ACC112 (cell line): ENCODE measurements at regions not wholly inside any gene's neighbourhood (a gene's known extent, or its start where the extent isn't known, plus 50 kb on each side); places are given as distances from the start of the nearest gene placed in this dataset.

Source experiments
- H2AFZ ChIP-seq: fragments of 200-600 bp; sonication (generic); one replicate; pipeline ENCODE4 v1.6.0; 2017; ENCODE audit warnings: antibody characterized with exemption, low read length; ENCODE audit not compliant: unreplicated experiment
- H3K27ac ChIP-seq: fragments of 200-600 bp; sonication (generic); 2 replicates; pipeline ENCODE4 v1.5.1; 2014; ENCODE audit warnings: low read depth, mild to moderate bottlenecking, antibody characterized with exemption, low read length, moderate library complexity
- H3K27me3 ChIP-seq: fragments of 200-600 bp; sonication (generic); 2 replicates; pipeline ENCODE4 v1.6.1; 2014; ENCODE audit warnings: mild to moderate bottlenecking, antibody characterized with exemption, low read length, moderate library complexity, mixed read lengths; ENCODE audit not compliant: insufficient read depth
- H3K36me3 ChIP-seq: fragments of 200-600 bp; sonication (generic); 2 replicates; pipeline ENCODE4 v1.6.1; 2016; ENCODE audit warnings: mild to moderate bottlenecking, antibody characterized with exemption, low read length, moderate library complexity, mixed read lengths; ENCODE audit not compliant: insufficient read depth
- H3K4me1 ChIP-seq: fragments of 200-600 bp; sonication (generic); one replicate; pipeline ENCODE4 v1.6.1; 2016; ENCODE audit warnings: low read length, mixed read lengths; ENCODE audit not compliant: insufficient read depth, unreplicated experiment, control insufficient read depth
- H3K4me3 ChIP-seq: fragments of 200-600 bp; sonication (generic); 2 replicates; pipeline ENCODE4 v1.5.1; 2014; ENCODE audit warnings: mild to moderate bottlenecking, low read depth, low read length
- H3K79me2 ChIP-seq: fragments of 200-600 bp; sonication (generic); one replicate; pipeline ENCODE4 v1.6.0; 2016; ENCODE audit warnings: low read length; ENCODE audit not compliant: control insufficient read depth, unreplicated experiment, insufficient read depth

GRCh38 chr7:142557971-142558582 lies 191.2 kb upstream of the PRSS1 start:
- Histone ChIP-seq H3K36me3 (no peaks in the 10 kb centered on the region), H3K27me3 (no peaks in the 10 kb centered on the region), H3K4me1 (peaks cover 59% of the 10 kb centered on the region), H3K79me2 (no peaks in the 10 kb centered on the region), H2AFZ (no peak overlapping the region), H3K27ac (peak overlapping the region; percentile 87), H3K4me3 (no peak overlapping the region)

- H3K4me1 ChIP-seq, result peaks cover 47% of the 10 kb centered on the region
- no peak overlapping the region for H2AFZ ChIP-seq
- no peaks in the 10 kb centered on the region for H3K27me3 ChIP-seq
- H3K4me3 ChIP-seq, result peak overlapping the region; percentile 5; the same call in 1 of the 2 replicates
- H3K79me2 ChIP-seq, result no peaks in the 10 kb centered on the region
- H3K36me3 ChIP-seq, result no peaks in the 10 kb centered on the region
- H3K27ac ChIP-seq, result peak overlapping the region; percentile 87
Measured at GRCh38 chr7:142556740-142557139, 192.5 kb upstream of the PRSS1 start.

- Histone ChIP-seq H3K36me3 (no peaks in the 10 kb centered on the region), H3K27me3 (no peaks in the 10 kb centered on the region), H3K27ac (peak overlapping the region; percentile 87; the same call in 1 of the 2 replicates), H3K79me2 (no peaks in the 10 kb centered on the region), H3K4me1 (peaks cover 42% of the 10 kb centered on the region), H2AFZ (peak overlapping the region; percentile 19), H3K4me3 (no peak overlapping the region)
Measured at GRCh38 chr7:142554560-142555532, 194.4 kb upstream of the PRSS1 start.

GRCh38 chr7:142553216-142553615 lies 196.1 kb upstream of the PRSS1 start:
- Histone ChIP-seq H3K4me1 (peaks cover 38% of the 10 kb centered on the region), H3K4me3 (no peak overlapping the region), H3K79me2 (no peaks in the 10 kb centered on the region), H2AFZ (no peak overlapping the region), H3K36me3 (no peaks in the 10 kb centered on the region), H3K27ac (no peak overlapping the region), H3K27me3 (no peaks in the 10 kb centered on the region)

GRCh38 chr7:142548978-142549377 lies 200.3 kb upstream of the PRSS1 start:
- H3K4me3 ChIP-seq, result no peak overlapping the region
- H3K36me3 ChIP-seq, result no peaks in the 10 kb centered on the region
- H3K4me1 ChIP-seq, result no peaks in the 10 kb centered on the region
- H3K27ac ChIP-seq, result no peak overlapping the region
- H3K79me2 ChIP-seq, result no peaks in the 10 kb centered on the region
- H3K27me3 ChIP-seq, result no peaks in the 10 kb centered on the region
- H2AFZ ChIP-seq, result peak overlapping the region; percentile 8

GRCh38 chr7:142546452-142546851 lies 202.8 kb upstream of the PRSS1 start:
- Histone ChIP-seq H3K4me3 (no peak overlapping the region), H3K4me1 (peaks cover 5% of the 10 kb centered on the region), H2AFZ (no peak overlapping the region), H3K36me3 (no peaks in the 10 kb centered on the region), H3K27me3 (no peaks in the 10 kb centered on the region), H3K79me2 (no peaks in the 10 kb centered on the region), H3K27ac (no peak overlapping the region)

- no peak overlapping the region for H2AFZ ChIP-seq
- no peak overlapping the region for H3K4me3 ChIP-seq
- H3K79me2 ChIP-seq, result no peaks in the 10 kb centered on the region
- H3K27ac ChIP-seq, result no peak overlapping the region
- H3K27me3 ChIP-seq, result no peaks in the 10 kb centered on the region
- H3K36me3 ChIP-seq, result no peaks in the 10 kb centered on the region
- H3K4me1 ChIP-seq, result peaks cover 27% of the 10 kb centered on the region
Measured at GRCh38 chr7:142542942-142543341, 206.3 kb upstream of the PRSS1 start.

GRCh38 chr7:142542105-142542504 lies 207.2 kb upstream of the PRSS1 start:
- H3K27me3 ChIP-seq, result no peaks in the 10 kb centered on the region
- H3K4me3 ChIP-seq, result no peak overlapping the region
- no peak overlapping the region for H2AFZ ChIP-seq
- peaks cover 27% of the 10 kb centered on the region for H3K4me1 ChIP-seq
- H3K36me3 ChIP-seq, result no peaks in the 10 kb centered on the region
- no peak overlapping the region for H3K27ac ChIP-seq
- H3K79me2 ChIP-seq, result no peaks in the 10 kb centered on the region

GRCh38 chr7:142540371-142540770 lies 208.9 kb upstream of the PRSS1 start:
- Histone ChIP-seq H3K4me3 (peak overlapping the region; percentile 33; the same call in 1 of the 2 replicates), H3K27ac (peak overlapping the region; percentile 75), H3K79me2 (no peaks in the 10 kb centered on the region), H2AFZ (peak overlapping the region; percentile 39), H3K36me3 (no peaks in the 10 kb centered on the region), H3K27me3 (no peaks in the 10 kb centered on the region), H3K4me1 (peaks cover 32% of the 10 kb centered on the region)

- Histone ChIP-seq H3K4me3 (peak overlapping the region; percentile 33; the same call in 1 of the 2 replicates), H3K36me3 (no peaks in the 10 kb centered on the region), H3K27me3 (no peaks in the 10 kb centered on the region), H2AFZ (peak overlapping the region; percentile 39), H3K27ac (peak overlapping the region; percentile 75), H3K79me2 (no peaks in the 10 kb centered on the region), H3K4me1 (peaks cover 34% of the 10 kb centered on the region)
Measured at GRCh38 chr7:142539901-142540300, 209.4 kb upstream of the PRSS1 start.
